Karpas-422 (cell line): ENCODE measurements at regions not wholly inside any gene's neighbourhood (a gene's known extent, or its start where the extent isn't known, plus 50 kb on each side); places are given as distances from the start of the nearest gene placed in this dataset.
A peak's percentile ranks its signal among the peaks of the same experiment; 100 is the strongest.

Experiments
- DNase-seq: peaks from one replicate; pipeline ENCODE4 v3.0.0-alpha.2; 2015
- H2AFZ ChIP-seq: fragments of 200-600 bp; sonication (generic); 2 replicates; pipeline ENCODE4 v1.6.1; 2014; ENCODE audit warnings: antibody characterized with exemption, low read length, mixed read lengths
- H3K27ac ChIP-seq: fragments of 200-600 bp; sonication (generic); 2 replicates; pipeline ENCODE4 v1.5.1; 2014; ENCODE audit warnings: mild to moderate bottlenecking, low read length, moderate library complexity
- H3K27me3 ChIP-seq: fragments of 200-600 bp; sonication (generic); 2 replicates; pipeline ENCODE4 v1.6.1; 2014; ENCODE audit warnings: low read length, mixed read lengths
- H3K36me3 ChIP-seq: fragments of 200-600 bp; sonication (generic); 2 replicates; pipeline ENCODE4 v1.6.1; 2014; ENCODE audit warnings: low read length, mixed read lengths; ENCODE audit not compliant: insufficient read depth
- H3K4me1 ChIP-seq: fragments of 200-600 bp; sonication (generic); 2 replicates; pipeline ENCODE4 v1.6.1; 2014; ENCODE audit warnings: mild to moderate bottlenecking, low read length, mixed read lengths
- H3K4me2 ChIP-seq: fragments of 200-600 bp; sonication (generic); 2 replicates; pipeline ENCODE4 v1.6.1; 2014; ENCODE audit warnings: low read length, low read depth, mild to moderate bottlenecking; ENCODE audit not compliant: poor library complexity, severe bottlenecking
- H3K4me3 ChIP-seq: fragments of 200-600 bp; sonication (generic); 2 replicates; pipeline ENCODE4 v1.5.1; 2014; ENCODE audit warnings: mild to moderate bottlenecking, antibody characterized with exemption, low read length, mixed read lengths
- H3K79me2 ChIP-seq: fragments of 200-600 bp; sonication (generic); 2 replicates; pipeline ENCODE4 v1.6.1; 2014; ENCODE audit warnings: mild to moderate bottlenecking, low read length, mixed read lengths
- H3K9ac ChIP-seq: fragments of 200-600 bp; sonication (generic); 2 replicates; pipeline ENCODE4 v1.6.0; 2014; ENCODE audit warnings: low read length
- H3K9me2 ChIP-seq: fragments of 200-600 bp; sonication (generic), shearing (Covaris generic); replicated peaks from 2 replicates; pipeline ENCODE4 v1.6.0; 2014; ENCODE audit warnings: mild to moderate bottlenecking, low read length, moderate library complexity; ENCODE audit not compliant: insufficient read depth
- H3K9me3 ChIP-seq: fragments of 300-700, 200-600 bp; sonication (generic); 2 replicates; pipeline ENCODE4 v1.6.1; 2014; ENCODE audit warnings: low read length, mixed read lengths
- H4K20me1 ChIP-seq: fragments of 200-600 bp; sonication (generic); 2 replicates; pipeline ENCODE4 v1.6.1; 2014; ENCODE audit warnings: mild to moderate bottlenecking, antibody characterized with exemption, low read length, low read depth; ENCODE audit not compliant: insufficient read depth

DNA sequence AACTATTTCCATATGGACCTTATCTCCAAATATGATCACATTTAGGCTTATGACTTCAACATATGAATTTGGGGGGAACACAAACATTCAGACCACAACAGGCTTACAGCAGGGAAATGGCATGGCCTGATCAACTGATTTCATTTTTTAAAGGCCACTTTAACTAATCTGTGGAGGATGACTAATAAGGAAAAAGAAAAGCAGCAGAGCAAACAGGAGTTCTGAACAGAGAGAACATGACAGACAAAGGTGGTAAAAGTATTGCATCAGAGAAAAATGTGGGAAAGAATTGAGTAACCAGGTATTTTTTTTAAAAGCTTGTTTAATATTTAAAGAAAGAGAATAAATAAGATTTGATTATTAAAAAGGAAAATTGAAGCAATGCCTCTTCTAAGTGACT, 366.1 kb upstream of the TMPO start:
- H3K27ac ChIP-seq: no peak overlapping the region
- no peaks in the 10 kb centered on the region for H3K9me3 ChIP-seq
- H3K36me3 ChIP-seq: no peaks in the 10 kb centered on the region
- H3K79me2 ChIP-seq: no peaks in the 10 kb centered on the region
- H2AFZ ChIP-seq: no peak overlapping the region
- H3K9ac ChIP-seq: no peak overlapping the region
- DNase-seq: no peak
- no peaks in the 10 kb centered on the region for H3K27me3 ChIP-seq
- H3K9me2 ChIP-seq: no peaks in the 10 kb centered on the region
- no peak overlapping the region for H3K4me2 ChIP-seq
- H4K20me1 ChIP-seq: no peaks in the 10 kb centered on the region
- no peaks in the 10 kb centered on the region for H3K4me1 ChIP-seq
- H3K4me3 ChIP-seq: no peak overlapping the region

DNA sequence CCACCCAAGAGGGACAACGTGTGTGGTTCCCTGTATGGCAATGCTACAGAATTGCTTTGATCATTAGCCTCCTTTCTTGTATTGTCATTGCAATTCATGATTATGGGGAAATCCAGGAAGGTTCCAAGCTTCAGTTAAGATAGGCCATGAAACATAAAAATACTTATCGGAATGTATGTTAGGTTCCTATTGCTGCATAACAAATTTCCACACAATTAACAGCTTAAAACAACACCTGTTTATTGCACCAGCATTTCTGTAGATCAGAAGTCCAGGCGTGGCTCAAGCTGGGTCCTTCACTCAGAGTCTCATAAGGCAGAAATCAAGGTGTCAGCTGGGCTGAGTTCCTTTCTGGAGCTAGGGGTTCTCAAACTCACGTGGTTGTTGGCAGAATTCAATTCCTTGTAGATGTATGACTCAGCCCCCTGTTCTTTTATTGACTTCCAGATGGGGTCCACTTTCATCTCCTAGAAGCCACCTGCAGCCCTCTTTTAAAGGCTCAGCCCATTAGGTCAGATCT, 365.6 kb upstream of the TMPO start:
- Histone ChIP-seq H3K27ac (no peak overlapping the region), H3K4me1 (no peaks in the 10 kb centered on the region), H2AFZ (no peak overlapping the region), H3K4me2 (no peak overlapping the region), H3K9ac (no peak overlapping the region), H3K4me3 (no peak overlapping the region), H3K9me2 (no peaks in the 10 kb centered on the region), H3K27me3 (no peaks in the 10 kb centered on the region), H3K36me3 (no peaks in the 10 kb centered on the region), H3K79me2 (no peaks in the 10 kb centered on the region), H4K20me1 (no peaks in the 10 kb centered on the region), H3K9me3 (no peaks in the 10 kb centered on the region)
- DNase-seq: no peak

DNA sequence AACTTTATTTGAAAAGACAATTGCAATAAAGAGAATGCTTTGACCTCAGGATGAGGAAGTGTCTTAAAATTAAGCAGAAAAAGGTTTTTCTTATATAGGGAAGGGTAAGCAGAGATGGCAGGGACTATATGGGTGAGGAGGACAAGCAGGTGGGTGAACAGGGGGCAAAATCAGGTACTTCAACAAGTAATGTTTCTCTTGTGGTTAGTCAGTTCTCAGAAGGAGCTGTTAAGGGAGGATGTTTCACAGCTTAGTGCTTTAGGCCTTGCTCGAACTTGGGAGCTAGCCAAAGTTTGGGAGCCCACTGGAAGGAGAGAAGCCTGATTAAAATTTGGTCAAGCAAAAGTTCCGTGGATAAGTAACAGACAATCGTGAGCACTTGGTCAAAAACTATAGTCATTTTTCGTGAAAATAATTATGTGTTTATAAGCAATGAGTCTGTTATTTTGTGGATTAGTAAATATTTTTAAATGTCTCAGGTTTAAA, 364.2 kb upstream of the TMPO start:
- Histone ChIP-seq H3K9me2 (no peaks in the 10 kb centered on the region), H3K4me3 (no peak overlapping the region), H2AFZ (no peak overlapping the region), H3K27ac (no peak overlapping the region), H3K9ac (no peak overlapping the region), H3K9me3 (no peaks in the 10 kb centered on the region), H4K20me1 (no peaks in the 10 kb centered on the region), H3K79me2 (no peaks in the 10 kb centered on the region), H3K4me2 (no peak overlapping the region), H3K36me3 (no peaks in the 10 kb centered on the region), H3K4me1 (no peaks in the 10 kb centered on the region), H3K27me3 (no peaks in the 10 kb centered on the region)
- no peak for DNase-seq

DNA sequence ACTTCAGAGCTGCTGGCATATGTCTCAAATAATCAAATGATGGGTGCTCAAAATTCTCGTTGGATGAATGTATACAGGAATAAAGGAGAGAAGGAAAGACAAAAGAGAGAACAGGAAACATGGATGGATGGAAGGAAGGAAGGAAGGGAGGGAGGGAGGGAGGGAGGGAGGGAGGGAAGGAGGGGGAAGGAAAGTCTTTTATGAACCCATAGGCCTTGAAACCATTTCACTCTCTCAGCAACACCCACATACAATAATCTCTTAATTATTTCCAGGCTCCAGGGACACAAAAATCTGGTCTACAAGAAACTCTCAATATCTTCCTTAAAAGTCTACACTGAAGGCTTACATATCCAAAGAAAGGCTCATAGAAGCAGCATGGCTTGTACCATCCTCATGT, 363.4 kb upstream of the TMPO start:
- H3K4me2 ChIP-seq: no peak overlapping the region
- no peaks in the 10 kb centered on the region for H4K20me1 ChIP-seq
- H3K9me2 ChIP-seq: no peaks in the 10 kb centered on the region
- H3K4me3 ChIP-seq: no peak overlapping the region
- DNase-seq: no peak
- no peaks in the 10 kb centered on the region for H3K9me3 ChIP-seq
- no peaks in the 10 kb centered on the region for H3K79me2 ChIP-seq
- H3K27me3 ChIP-seq: no peaks in the 10 kb centered on the region
- no peak overlapping the region for H3K9ac ChIP-seq
- no peak overlapping the region for H2AFZ ChIP-seq
- H3K27ac ChIP-seq: no peak overlapping the region
- H3K36me3 ChIP-seq: no peaks in the 10 kb centered on the region
- no peaks in the 10 kb centered on the region for H3K4me1 ChIP-seq

DNA sequence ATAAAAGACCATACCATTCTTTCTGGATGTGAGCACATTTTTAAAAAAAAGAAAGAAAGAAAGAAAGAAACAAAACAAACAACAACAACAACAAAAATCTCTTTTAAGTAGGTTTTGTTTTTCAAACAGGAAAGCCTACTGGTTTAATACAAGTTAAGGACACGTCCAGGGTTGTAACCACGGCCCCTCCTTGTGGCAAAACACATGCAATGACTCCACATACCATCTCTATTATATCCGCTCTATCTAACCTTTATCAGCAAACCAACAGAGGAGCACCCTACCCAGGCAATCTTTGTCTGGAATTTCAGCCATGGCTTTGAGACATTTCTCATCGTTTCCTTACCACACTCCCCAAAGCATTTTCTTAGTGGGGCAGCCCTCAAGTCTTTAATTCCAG, 360.5 kb upstream of the TMPO start:
- no peak overlapping the region for H3K4me2 ChIP-seq

DNA sequence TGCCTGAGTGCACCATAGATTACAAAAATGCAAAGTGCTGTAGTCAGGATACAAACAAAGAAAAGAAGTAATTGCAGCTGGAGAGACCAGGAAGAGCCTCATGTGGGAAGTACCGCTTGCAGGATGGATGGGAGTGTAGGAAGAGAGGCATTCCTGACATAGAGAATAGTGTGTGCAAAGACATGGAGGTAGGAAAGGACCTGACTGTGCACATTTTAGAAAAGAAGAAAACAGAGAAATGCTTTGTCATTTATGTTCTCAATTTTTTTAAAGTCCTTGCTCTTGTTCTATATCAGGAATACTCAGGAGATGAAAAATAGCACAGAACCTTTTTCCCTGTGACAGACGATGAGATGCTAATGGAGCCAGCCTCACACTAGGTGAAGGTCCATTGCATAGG, 358.7 kb upstream of the TMPO start:
- H3K36me3 ChIP-seq: no peaks in the 10 kb centered on the region
- H2AFZ ChIP-seq: no peak overlapping the region
- H3K27me3 ChIP-seq: no peaks in the 10 kb centered on the region
- no peaks in the 10 kb centered on the region for H3K9me3 ChIP-seq
- no peak for DNase-seq
- H3K9me2 ChIP-seq: no peaks in the 10 kb centered on the region
- no peaks in the 10 kb centered on the region for H4K20me1 ChIP-seq
- no peak overlapping the region for H3K4me3 ChIP-seq
- no peaks in the 10 kb centered on the region for H3K4me1 ChIP-seq
- H3K9ac ChIP-seq: no peak overlapping the region
- no peak overlapping the region for H3K27ac ChIP-seq
- no peaks in the 10 kb centered on the region for H3K79me2 ChIP-seq
- H3K4me2 ChIP-seq: no peak overlapping the region

More for the DNA sequence above, 360.5 kb upstream of the TMPO start:
- no peak overlapping the region for H3K27ac ChIP-seq
- no peaks in the 10 kb centered on the region for H3K4me1 ChIP-seq
- DNase-seq: peak; percentile 58
- H3K27me3 ChIP-seq: no peaks in the 10 kb centered on the region
- H3K79me2 ChIP-seq: no peaks in the 10 kb centered on the region
- H2AFZ ChIP-seq: no peak overlapping the region
- H4K20me1 ChIP-seq: no peaks in the 10 kb centered on the region
- no peaks in the 10 kb centered on the region for H3K36me3 ChIP-seq
- H3K4me3 ChIP-seq: no peak overlapping the region
- no peaks in the 10 kb centered on the region for H3K9me2 ChIP-seq
- H3K9me3 ChIP-seq: no peaks in the 10 kb centered on the region
- no peak overlapping the region for H3K9ac ChIP-seq

DNA sequence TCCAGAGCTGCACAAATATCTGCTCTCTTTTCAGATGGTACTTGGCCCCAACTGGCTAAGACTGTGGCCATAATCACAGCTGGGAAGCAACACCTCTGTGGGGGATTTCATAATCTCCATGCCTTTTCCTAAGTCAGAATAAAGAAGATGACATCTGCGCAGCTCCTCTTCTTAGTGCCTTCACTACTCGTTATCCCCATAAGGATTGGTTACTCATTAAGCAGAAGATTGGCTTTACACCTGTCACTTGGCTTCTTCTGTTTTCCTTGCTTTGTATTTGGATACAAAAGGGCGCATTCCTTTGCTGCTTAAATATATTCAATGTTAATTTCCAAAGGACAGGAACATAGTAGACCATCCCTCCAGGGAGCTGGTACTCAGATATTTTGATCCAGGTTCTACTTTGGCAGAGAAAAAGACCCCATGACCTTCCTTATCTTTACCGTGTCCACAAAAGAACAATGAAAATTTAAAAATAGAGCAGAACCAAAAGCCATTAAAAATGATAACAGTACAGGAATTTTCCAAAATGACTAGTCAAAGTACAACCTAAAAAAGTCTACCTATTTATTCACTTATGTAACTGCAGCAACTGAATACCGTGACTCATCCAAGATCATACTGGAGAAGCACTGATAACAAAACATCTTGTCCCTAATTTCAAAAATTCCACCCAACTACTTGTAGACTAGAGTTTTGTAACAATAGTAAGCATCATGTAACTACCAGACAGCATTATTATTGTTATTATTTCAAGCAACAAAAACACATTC, 352.3 kb upstream of the TMPO start:
- H3K9ac ChIP-seq: no peak overlapping the region
- H3K79me2 ChIP-seq: no peaks in the 10 kb centered on the region
- no peaks in the 10 kb centered on the region for H3K27me3 ChIP-seq
- H2AFZ ChIP-seq: no peak overlapping the region
- H3K9me2 ChIP-seq: no peaks in the 10 kb centered on the region
- DNase-seq: no peak
- H3K36me3 ChIP-seq: no peaks in the 10 kb centered on the region
- no peaks in the 10 kb centered on the region for H3K9me3 ChIP-seq
- H3K4me2 ChIP-seq: no peak overlapping the region
- H3K4me3 ChIP-seq: no peak overlapping the region
- no peaks in the 10 kb centered on the region for H3K4me1 ChIP-seq
- H4K20me1 ChIP-seq: no peaks in the 10 kb centered on the region
- no peak overlapping the region for H3K27ac ChIP-seq

DNA sequence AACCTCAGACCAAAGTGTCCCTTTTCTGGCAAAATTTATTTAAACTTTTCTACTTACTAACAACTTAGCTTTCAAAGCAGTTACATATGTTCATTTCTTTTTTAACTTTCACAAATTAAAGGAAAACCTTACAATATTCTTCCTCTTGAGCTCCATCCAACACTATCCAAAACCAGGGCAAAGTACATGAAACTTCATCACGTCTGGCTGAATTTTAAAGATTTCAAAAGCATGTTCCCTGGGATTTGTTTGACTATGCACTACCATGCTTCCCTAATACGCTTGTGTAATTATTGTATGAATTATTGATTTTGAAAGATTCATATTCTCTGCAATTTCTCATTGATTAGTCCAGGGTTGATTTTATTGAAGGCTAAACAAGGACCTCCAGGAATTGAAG, 343.1 kb upstream of the TMPO start:
- Histone ChIP-seq H2AFZ (no peak overlapping the region), H4K20me1 (no peaks in the 10 kb centered on the region), H3K27ac (no peak overlapping the region), H3K4me3 (no peak overlapping the region), H3K4me1 (no peaks in the 10 kb centered on the region), H3K27me3 (no peaks in the 10 kb centered on the region; the same call in 1 of the 2 replicates), H3K9ac (no peak overlapping the region), H3K4me2 (no peak overlapping the region), H3K36me3 (no peaks in the 10 kb centered on the region), H3K9me3 (no peaks in the 10 kb centered on the region), H3K9me2 (no peaks in the 10 kb centered on the region), H3K79me2 (no peaks in the 10 kb centered on the region)
- no peak for DNase-seq
